Left colon (tissue), 2 donors: ENCODE measurements at regions not wholly inside any gene's neighbourhood (a gene's known extent, or its start where the extent isn't known, plus 50 kb on each side); places are given as distances from the start of the nearest gene placed in this dataset.

Source experiments
- ATAC-seq: fragments of 200-7000 bp; cut with Tn5 transposase; one replicate; pipeline ENCODE4 v1.9.1; 2020; ENCODE audit warnings: mild to moderate bottlenecking, moderate library complexity
- DNase-seq, 2 donors: peaks; one replicate each; pipeline ENCODE4 v3.0.0-alpha.2; 2020
- intact Hi-C, 2 donors: fragments of 100-400 bp; cut with DNase I in 1 of 2; cut with micrococcal nuclease in 1 of 2; formaldehyde crosslinking; loops; one replicate each; pipeline versions ENCODE4 v1.11.2 to v1.14.0; 2022; cut with DNase I, micrococcal nuclease
- donor health status: DM: no; HTN: no; CAD: no.
- donor health status: DM: yes; HTN: yes; CAD: no.

GRCh38 chr7:31445686-31446355 is 68.1 kb upstream of the ITPRID1 start:
- DNase-seq (no peak), ATAC-seq (no peak)
- intact Hi-C loops = loop anchor here in 1 of 2 donors (10.0 kb wide), 1 partner anchor 189 kb away; no protein-coding TSS in a partner anchor

GRCh38 chr7:31448649-31449048 is 65.2 kb upstream of the ITPRID1 start:
- no peak for ATAC-seq
- intact Hi-C loops = loop anchor here in 1 of 2 donors (10.0 kb wide), 1 partner anchor 186 kb away; no protein-coding TSS in a partner anchor
- DNase-seq = no peak

GRCh38 chr7:31455844-31456243 is 58.0 kb upstream of the ITPRID1 start:
- no peak for DNase-seq
- intact Hi-C loops = no loop called here
- no peak for ATAC-seq

- DNase-seq (no peak), ATAC-seq (no peak)
- intact Hi-C loops = no loop called here
These were observed 57.1 kb upstream of the ITPRID1 start for GRCh38 chr7:31456646-31457368.

GRCh38 chr7:31457551-31457950 is 56.3 kb upstream of the ITPRID1 start:
- DNase-seq = no peak

GRCh38 chr7:31458203-31458602 is 55.7 kb upstream of the ITPRID1 start:
- no peak for ATAC-seq
- no peak for DNase-seq
- intact Hi-C loops = no loop called here

More at GRCh38 chr7:31457551-31457950, 56.3 kb upstream of the ITPRID1 start:
- ATAC-seq = no peak
- intact Hi-C loops = no loop called here

GRCh38 chr7:31462636-31463035 is 51.3 kb upstream of the ITPRID1 start:
- DNase-seq (no peak), ATAC-seq (no peak)
- intact Hi-C loops = no loop called here
